OCI-LY3 (cell line): ENCODE measurements at regions not wholly inside any gene's neighbourhood (a gene's known extent, or its start where the extent isn't known, plus 50 kb on each side); places are given as distances from the start of the nearest gene placed in this dataset.

Source experiments
- H2AFZ ChIP-seq: fragments of 200-600, 300-600 bp; shearing (Covaris generic); 2 replicates; pipeline ENCODE4 v1.6.0; 2014; ENCODE audit warnings: antibody characterized with exemption, low read depth, low read length
- H3K27ac ChIP-seq: fragments of 200-600, 300-600 bp; sonication (generic); 2 replicates; pipeline ENCODE4 v1.5.1; 2014; ENCODE audit warnings: mild to moderate bottlenecking, low read length, moderate library complexity, mixed read lengths
- H3K27me3 ChIP-seq: fragments of 200-600, 300-600 bp; sonication (generic); 2 replicates; pipeline ENCODE4 v1.6.1; 2014; ENCODE audit warnings: low read depth, low read length, mixed read lengths
- H3K36me3 ChIP-seq: fragments of 200-600, 300-600 bp; sonication (generic); replicated peaks from 2 replicates; pipeline ENCODE3; 2014; ENCODE audit warnings: low read depth, low read length, mixed read lengths
- H3K4me1 ChIP-seq: fragments of 300-600, 200-600 bp; sonication (generic); 2 replicates; pipeline ENCODE4 v1.6.1; 2014; ENCODE audit warnings: low read length, mixed read lengths
- H3K4me2 ChIP-seq: fragments of 200-600, 300-600 bp; sonication (generic); 2 replicates; pipeline ENCODE4 v1.6.1; 2014; ENCODE audit warnings: low read length, mixed read lengths
- H3K4me3 ChIP-seq: fragments of 300-600, 200-600 bp; sonication (generic); 2 replicates; pipeline ENCODE4 v1.5.1; 2014; ENCODE audit warnings: antibody characterized with exemption, mild to moderate bottlenecking, low read length, moderate library complexity
- H3K79me2 ChIP-seq: fragments of 300-600, 200-600 bp; shearing (Covaris generic); 2 replicates; pipeline ENCODE4 v1.6.1; 2014; ENCODE audit warnings: mild to moderate bottlenecking, low read length, mixed read lengths
- H3K9ac ChIP-seq: fragments of 300-600, 200-600 bp; shearing (Covaris generic); 2 replicates; pipeline ENCODE4 v1.6.0; 2014; ENCODE audit warnings: mild to moderate bottlenecking, low read length, moderate library complexity
- H3K9me3 ChIP-seq: fragments of 200-600, 300-600 bp; shearing (Covaris generic); 2 replicates; pipeline ENCODE4 v1.6.1; 2014; ENCODE audit warnings: low read length, mixed read lengths; ENCODE audit not compliant: insufficient read depth
- H4K20me1 ChIP-seq: fragments of 200-600, 300-600 bp; sonication (generic); 2 replicates; pipeline ENCODE4 v1.6.1; 2016; ENCODE audit warnings: low read length, mixed read lengths; ENCODE audit not compliant: insufficient read depth
- EZH2phosphoT487 ChIP-seq: fragments of 200-600 bp; shearing (Covaris generic); IDR thresholded peaks from 2 replicates; pipeline ENCODE4 v1.6.1; 2018; ENCODE audit warnings: antibody characterized with exemption, mixed run types, low read depth
- TF ChIP-seq, protein P1 (sequence below): fragments of 200-600, 300-600 bp; sonication (generic); IDR thresholded peaks from 2 replicates; pipeline ENCODE4 v1.5.1; 2014; ENCODE audit warnings: antibody characterized with exemption, low read length, low read depth

GRCh38 chr1:38253314-38253713, 206.7 kb upstream of the POU3F1 start:
- Histone ChIP-seq H3K9me3 (no peaks in the 10 kb centered on the region), H3K36me3 (no peaks in the 10 kb centered on the region), H3K4me1 (peaks cover 13% of the 10 kb centered on the region), H3K4me3 (no peak overlapping the region), H3K9ac (no peak overlapping the region), H3K4me2 (no peak overlapping the region), H3K27ac (no peak overlapping the region), H3K27me3 (no peaks in the 10 kb centered on the region), H2AFZ (no peak overlapping the region), H4K20me1 (no peaks in the 10 kb centered on the region), H3K79me2 (no peaks in the 10 kb centered on the region)
- TF ChIP-seq, protein P1, sequence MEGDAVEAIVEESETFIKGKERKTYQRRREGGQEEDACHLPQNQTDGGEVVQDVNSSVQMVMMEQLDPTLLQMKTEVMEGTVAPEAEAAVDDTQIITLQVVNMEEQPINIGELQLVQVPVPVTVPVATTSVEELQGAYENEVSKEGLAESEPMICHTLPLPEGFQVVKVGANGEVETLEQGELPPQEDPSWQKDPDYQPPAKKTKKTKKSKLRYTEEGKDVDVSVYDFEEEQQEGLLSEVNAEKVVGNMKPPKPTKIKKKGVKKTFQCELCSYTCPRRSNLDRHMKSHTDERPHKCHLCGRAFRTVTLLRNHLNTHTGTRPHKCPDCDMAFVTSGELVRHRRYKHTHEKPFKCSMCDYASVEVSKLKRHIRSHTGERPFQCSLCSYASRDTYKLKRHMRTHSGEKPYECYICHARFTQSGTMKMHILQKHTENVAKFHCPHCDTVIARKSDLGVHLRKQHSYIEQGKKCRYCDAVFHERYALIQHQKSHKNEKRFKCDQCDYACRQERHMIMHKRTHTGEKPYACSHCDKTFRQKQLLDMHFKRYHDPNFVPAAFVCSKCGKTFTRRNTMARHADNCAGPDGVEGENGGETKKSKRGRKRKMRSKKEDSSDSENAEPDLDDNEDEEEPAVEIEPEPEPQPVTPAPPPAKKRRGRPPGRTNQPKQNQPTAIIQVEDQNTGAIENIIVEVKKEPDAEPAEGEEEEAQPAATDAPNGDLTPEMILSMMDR, result no peak
- TF ChIP-seq EZH2phosphoT487, result no peak

GRCh38 chr1:38250356-38250755, 203.8 kb upstream of the POU3F1 start:
- no peak overlapping the region for H3K4me2 ChIP-seq
- no peaks in the 10 kb centered on the region for H4K20me1 ChIP-seq
- H3K4me3 ChIP-seq, result no peak overlapping the region
- H3K9ac ChIP-seq, result no peak overlapping the region
- no peak overlapping the region for H3K27ac ChIP-seq
- H3K9me3 ChIP-seq, result no peaks in the 10 kb centered on the region
- no peaks in the 10 kb centered on the region for H3K36me3 ChIP-seq
- no peaks in the 10 kb centered on the region for H3K27me3 ChIP-seq
- no peak overlapping the region for H2AFZ ChIP-seq
- TF ChIP-seq EZH2phosphoT487, result no peak
- TF ChIP-seq, protein P1, result no peak
- H3K79me2 ChIP-seq, result no peaks in the 10 kb centered on the region
- no peaks in the 10 kb centered on the region for H3K4me1 ChIP-seq

DNA sequence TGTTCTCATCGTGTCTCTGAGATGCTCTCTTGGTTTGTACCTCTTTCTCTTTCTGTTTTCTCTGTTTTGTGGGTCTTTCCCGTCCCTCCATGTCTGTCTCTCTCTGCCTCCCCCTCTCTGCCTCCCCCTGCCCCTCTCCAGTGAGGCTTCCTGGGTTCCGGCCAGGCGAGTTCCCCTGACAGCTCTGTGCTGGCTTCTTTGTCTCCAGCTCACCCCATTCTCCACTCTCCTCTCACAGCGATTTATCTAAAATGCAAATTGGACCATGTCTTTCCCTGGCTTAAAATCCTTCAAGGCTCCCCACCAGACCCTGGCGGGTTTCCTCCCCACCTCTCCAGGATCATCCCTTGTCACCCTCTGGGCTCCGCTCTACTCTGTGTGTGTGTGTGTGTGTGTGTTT, 202.4 kb upstream of the POU3F1 start:
- H2AFZ ChIP-seq, result no peak overlapping the region
- no peaks in the 10 kb centered on the region for H3K27me3 ChIP-seq
- H3K36me3 ChIP-seq, result no peaks in the 10 kb centered on the region
- H3K27ac ChIP-seq, result no peak overlapping the region
- no peak overlapping the region for H3K4me2 ChIP-seq
- H3K9me3 ChIP-seq, result no peaks in the 10 kb centered on the region
- no peaks in the 10 kb centered on the region for H3K79me2 ChIP-seq
- H3K9ac ChIP-seq, result no peak overlapping the region
- no peak overlapping the region for H3K4me3 ChIP-seq
- H3K4me1 ChIP-seq, result no peaks in the 10 kb centered on the region
- no peaks in the 10 kb centered on the region for H4K20me1 ChIP-seq
- TF ChIP-seq EZH2phosphoT487, result no peak
- TF ChIP-seq, protein P1, result no peak

- no peaks in the 10 kb centered on the region for H3K36me3 ChIP-seq
- no peak overlapping the region for H2AFZ ChIP-seq
- no peaks in the 10 kb centered on the region for H3K9me3 ChIP-seq
- no peaks in the 10 kb centered on the region for H3K27me3 ChIP-seq
- H3K4me3 ChIP-seq, result no peak overlapping the region
- H3K4me1 ChIP-seq, result no peaks in the 10 kb centered on the region
- no peak overlapping the region for H3K27ac ChIP-seq
- H3K9ac ChIP-seq, result no peak overlapping the region
- no peaks in the 10 kb centered on the region for H4K20me1 ChIP-seq
- no peak overlapping the region for H3K4me2 ChIP-seq
- TF ChIP-seq, protein P1, result no peak
- no peak for TF ChIP-seq EZH2phosphoT487
- H3K79me2 ChIP-seq, result no peaks in the 10 kb centered on the region
Observed at GRCh38 chr1:38246955-38247952, 200.7 kb upstream of the POU3F1 start.
